ENCODE measurements at regions not wholly inside any gene's neighbourhood (a gene's known extent, or its start where the extent isn't known, plus 50 kb on each side); places are given as distances from the start of the nearest gene placed in this dataset.

DNA sequence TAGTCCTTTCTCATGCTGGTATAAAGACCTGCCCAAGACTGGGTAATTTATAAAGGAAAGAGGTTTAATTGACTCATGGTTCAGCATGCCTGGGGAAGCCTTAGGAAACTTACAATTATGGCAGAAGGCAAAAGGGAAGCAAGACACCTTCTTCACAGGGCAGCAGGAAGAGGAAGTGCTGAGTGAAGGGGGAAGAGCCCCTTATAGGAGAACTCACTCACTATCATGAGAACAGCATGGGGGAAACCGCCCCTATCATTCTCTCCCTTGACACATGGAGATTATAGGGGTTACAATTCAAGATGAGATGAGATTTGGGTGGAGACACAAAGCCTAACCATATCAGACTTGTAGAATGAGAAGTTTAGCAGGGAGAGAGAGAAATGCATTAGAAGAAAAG is 373.3 kb upstream of the DIAPH2 start:
- no TSS peak for BruUV-seq (replicated peaks)

GRCh38 chrX:96314985-96315384 is 369.7 kb upstream of the DIAPH2 start:
- WGBS (ENCODE audit: low lambda C conversion rate): 0% methylated on average over 2 of the region's 2 CpGs
- in situ Hi-C loops (cut with HindIII; ENCODE audit: extremely low pct_ligation_motif_present, low pct_unique_long_range_greater_than_20kb): no loop called here
- no peak for TF ChIP-seq TMF1 (CRISPR knock-in tag; IDR thresholded peaks at IDR 0.05; ENCODE audit: low read depth)
- no peak for TF ChIP-seq SOX5 (CRISPR knock-in tag; IDR thresholded peaks at IDR 0.05; ENCODE audit: borderline replicate concordance)
- TF ChIP-seq NR2C2 (CRISPR knock-in tag; IDR thresholded peaks at IDR 0.05; ENCODE audit: borderline replicate concordance): no peak
- TF ChIP-seq, protein P1, sequence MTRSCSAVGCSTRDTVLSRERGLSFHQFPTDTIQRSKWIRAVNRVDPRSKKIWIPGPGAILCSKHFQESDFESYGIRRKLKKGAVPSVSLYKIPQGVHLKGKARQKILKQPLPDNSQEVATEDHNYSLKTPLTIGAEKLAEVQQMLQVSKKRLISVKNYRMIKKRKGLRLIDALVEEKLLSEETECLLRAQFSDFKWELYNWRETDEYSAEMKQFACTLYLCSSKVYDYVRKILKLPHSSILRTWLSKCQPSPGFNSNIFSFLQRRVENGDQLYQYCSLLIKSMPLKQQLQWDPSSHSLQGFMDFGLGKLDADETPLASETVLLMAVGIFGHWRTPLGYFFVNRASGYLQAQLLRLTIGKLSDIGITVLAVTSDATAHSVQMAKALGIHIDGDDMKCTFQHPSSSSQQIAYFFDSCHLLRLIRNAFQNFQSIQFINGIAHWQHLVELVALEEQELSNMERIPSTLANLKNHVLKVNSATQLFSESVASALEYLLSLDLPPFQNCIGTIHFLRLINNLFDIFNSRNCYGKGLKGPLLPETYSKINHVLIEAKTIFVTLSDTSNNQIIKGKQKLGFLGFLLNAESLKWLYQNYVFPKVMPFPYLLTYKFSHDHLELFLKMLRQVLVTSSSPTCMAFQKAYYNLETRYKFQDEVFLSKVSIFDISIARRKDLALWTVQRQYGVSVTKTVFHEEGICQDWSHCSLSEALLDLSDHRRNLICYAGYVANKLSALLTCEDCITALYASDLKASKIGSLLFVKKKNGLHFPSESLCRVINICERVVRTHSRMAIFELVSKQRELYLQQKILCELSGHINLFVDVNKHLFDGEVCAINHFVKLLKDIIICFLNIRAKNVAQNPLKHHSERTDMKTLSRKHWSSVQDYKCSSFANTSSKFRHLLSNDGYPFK (CRISPR knock-in tag; IDR thresholded peaks at IDR 0.05; ENCODE audit: borderline replicate concordance): no peak
- no peak for TF ChIP-seq ZNF275 (CRISPR knock-in tag; IDR thresholded peaks at IDR 0.05; ENCODE audit: borderline replicate concordance)
- TF ChIP-seq ZNF383 (CRISPR knock-in tag; IDR thresholded peaks at IDR 0.05; ENCODE audit: borderline replicate concordance): no peak

More for the DNA sequence above, 373.3 kb upstream of the DIAPH2 start:
- Histone ChIP-seq H3K4me2 (ENCODE audit: low read depth, low read length) (no peak overlapping the region), H3K27me3 (ENCODE audit: control insufficient read depth in 1 of 2, insufficient read depth in 2 of 2, low read length in 2 of 2) (no peaks in the 10 kb centered on the region), H3K79me2 (ENCODE audit: insufficient read depth, low read length) (no peaks in the 10 kb centered on the region), H2AFZ (ENCODE audit: low read length) (no peak overlapping the region), H3K9me3 (ENCODE audit: low read length) (no peaks in the 10 kb centered on the region), H3K4me3 (replicated peaks in 1 of 3; ENCODE audit: insufficient read depth in 1 of 3, low read depth in 2 of 3, low read length in 3 of 3) (no peak overlapping the region), H4K20me1 (ENCODE audit: insufficient read depth, low read length) (no peaks in the 10 kb centered on the region), H3K27ac (ENCODE audit: extremely low read length, insufficient read depth, low read length) (no peak overlapping the region), H3K36me3 (replicated peaks in 1 of 2; ENCODE audit: control insufficient read depth in 1 of 2, insufficient read depth in 2 of 2, low read length in 2 of 2) (no peaks in the 10 kb centered on the region), H3K4me1 (ENCODE audit: insufficient read depth, low read length) (no peaks in the 10 kb centered on the region), H3K9ac (ENCODE audit: insufficient read depth, low read depth, low read length) (no peak overlapping the region)
- CTCF ChIA-PET (ENCODE audit: low intra/inter-chr PET ratio, low total read pairs): no interaction called here
- TF ChIP-seq KDM4B (CRISPR knock-in tag; IDR thresholded peaks at IDR 0.05) (no peak), CENPT (CRISPR knock-in tag; IDR thresholded peaks at IDR 0.05; ENCODE audit: low read depth) (no peak), ZEB1 (IDR thresholded peaks at IDR 0.05; ENCODE audit: insufficient replicate concordance, low read depth) (no peak), ZNF207 (IDR thresholded peaks at IDR 0.05; ENCODE audit: borderline replicate concordance) (no peak), RFXAP (CRISPR knock-in tag; IDR thresholded peaks at IDR 0.05; ENCODE audit: borderline replicate concordance) (no peak), NR2F6 (IDR thresholded peaks at IDR 0.05) (no peak), NR2F6 (CRISPR knock-in tag; IDR thresholded peaks at IDR 0.05) (no peak), ZNF660 (CRISPR knock-in tag; IDR thresholded peaks at IDR 0.05; ENCODE audit: borderline replicate concordance, low read depth) (no peak), IKZF1 (IDR thresholded peaks at IDR 0.05) (no peak), GFI1 (CRISPR knock-in tag; IDR thresholded peaks at IDR 0.05; ENCODE audit: borderline replicate concordance) (no peak), KLF6 (CRISPR knock-in tag; IDR thresholded peaks at IDR 0.05) (no peak), RXRA (CRISPR knock-in tag; IDR thresholded peaks at IDR 0.05) (no peak), ZNF644 (CRISPR knock-in tag; IDR thresholded peaks at IDR 0.05; ENCODE audit: low read depth) (no peak), ZBTB14 (CRISPR knock-in tag; IDR thresholded peaks at IDR 0.05) (no peak), SOX6 (IDR thresholded peaks at IDR 0.05) (no peak), SOX6 (CRISPR knock-in tag; IDR thresholded peaks at IDR 0.05) (no peak)
- no peak for FAIRE-seq
- no peak for DNase-seq (ENCODE audit: low spot score)
- POLR2A ChIA-PET: no interaction called here
- no peak for ATAC-seq
- 8% methylated on average over 1 of the region's 1 CpG for WGBS (ENCODE audit: low lambda C conversion rate)
- in situ Hi-C loops (cut with HindIII; ENCODE audit: extremely low pct_ligation_motif_present, low pct_unique_long_range_greater_than_20kb): no loop called here
- intact Hi-C loops (cut with micrococcal nuclease; ENCODE audit: unreplicated experiment): no loop called here

More at GRCh38 chrX:96314985-96315384, 369.7 kb upstream of the DIAPH2 start:
- no peak overlapping the region for H3K4me2 ChIP-seq (ENCODE audit: low read depth, low read length)
- BruUV-seq (replicated peaks): no TSS peak
- CTCF ChIA-PET (ENCODE audit: low intra/inter-chr PET ratio, low total read pairs): no interaction called here
- no peaks in the 10 kb centered on the region for H3K9me3 ChIP-seq (ENCODE audit: low read length)
- POLR2A ChIA-PET: no interaction called here
- H3K27me3 ChIP-seq (ENCODE audit: control insufficient read depth in 1 of 2, insufficient read depth in 2 of 2, low read length in 2 of 2): no peaks in the 10 kb centered on the region
- no peaks in the 10 kb centered on the region for H4K20me1 ChIP-seq (ENCODE audit: insufficient read depth, low read length)
- peak; percentile 0 for DNase-seq (ENCODE audit: low spot score)
- ATAC-seq: no peak
- no peak overlapping the region for H3K27ac ChIP-seq (ENCODE audit: extremely low read length, insufficient read depth, low read length)
- H3K79me2 ChIP-seq (ENCODE audit: insufficient read depth, low read length): no peaks in the 10 kb centered on the region
- no peaks in the 10 kb centered on the region for H3K36me3 ChIP-seq (replicated peaks in 1 of 2; ENCODE audit: control insufficient read depth in 1 of 2, insufficient read depth in 2 of 2, low read length in 2 of 2)
- no peak overlapping the region for H3K4me3 ChIP-seq (replicated peaks in 1 of 3; ENCODE audit: insufficient read depth in 1 of 3, low read depth in 2 of 3, low read length in 3 of 3)
- H3K9ac ChIP-seq (ENCODE audit: insufficient read depth, low read depth, low read length): no peak overlapping the region
- no peaks in the 10 kb centered on the region for H3K4me1 ChIP-seq (ENCODE audit: insufficient read depth, low read length)
- no peak overlapping the region for H2AFZ ChIP-seq (ENCODE audit: low read length)
- intact Hi-C loops (cut with micrococcal nuclease; ENCODE audit: unreplicated experiment): no loop called here
- FAIRE-seq: no peak
